ENCODE measurements at regions not wholly inside any gene's neighbourhood (a gene's known extent, or its start where the extent isn't known, plus 50 kb on each side); places are given as distances from the start of the nearest gene placed in this dataset.

DNA sequence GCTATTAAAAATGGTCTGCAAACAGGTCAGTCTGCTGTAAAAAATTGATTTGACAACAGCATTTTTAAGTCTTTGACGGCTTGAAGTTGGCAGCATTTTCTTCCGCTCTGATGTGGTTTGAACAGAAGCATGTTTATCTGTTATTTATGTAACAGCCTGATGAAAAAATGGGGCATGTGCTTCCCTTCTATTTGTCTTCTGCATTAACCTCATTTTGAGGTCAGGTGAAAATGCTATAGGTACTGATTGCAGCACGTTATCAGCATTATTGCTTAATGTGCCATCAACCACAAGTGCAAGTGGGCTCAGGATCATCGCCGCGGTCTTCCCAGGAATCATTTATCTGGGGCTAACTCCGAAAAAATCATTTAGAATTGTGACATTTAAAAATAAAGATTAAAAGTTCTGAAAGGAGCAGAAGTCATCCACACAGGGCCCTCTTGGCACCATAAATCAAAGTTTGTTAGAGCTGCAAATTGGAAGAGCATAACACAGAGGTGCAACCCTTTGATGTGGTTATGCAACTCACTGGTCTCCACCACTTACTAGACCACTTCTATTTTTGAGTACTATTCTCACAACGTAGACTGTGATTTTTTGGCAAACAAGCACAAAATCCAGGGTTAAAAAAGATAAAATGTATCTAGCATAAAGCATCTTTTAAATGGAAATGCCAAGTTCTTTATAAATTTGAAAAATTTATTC is 307.7 kb downstream of the MDFIC start (continued):
- TF ChIP-seq, protein P1, sequence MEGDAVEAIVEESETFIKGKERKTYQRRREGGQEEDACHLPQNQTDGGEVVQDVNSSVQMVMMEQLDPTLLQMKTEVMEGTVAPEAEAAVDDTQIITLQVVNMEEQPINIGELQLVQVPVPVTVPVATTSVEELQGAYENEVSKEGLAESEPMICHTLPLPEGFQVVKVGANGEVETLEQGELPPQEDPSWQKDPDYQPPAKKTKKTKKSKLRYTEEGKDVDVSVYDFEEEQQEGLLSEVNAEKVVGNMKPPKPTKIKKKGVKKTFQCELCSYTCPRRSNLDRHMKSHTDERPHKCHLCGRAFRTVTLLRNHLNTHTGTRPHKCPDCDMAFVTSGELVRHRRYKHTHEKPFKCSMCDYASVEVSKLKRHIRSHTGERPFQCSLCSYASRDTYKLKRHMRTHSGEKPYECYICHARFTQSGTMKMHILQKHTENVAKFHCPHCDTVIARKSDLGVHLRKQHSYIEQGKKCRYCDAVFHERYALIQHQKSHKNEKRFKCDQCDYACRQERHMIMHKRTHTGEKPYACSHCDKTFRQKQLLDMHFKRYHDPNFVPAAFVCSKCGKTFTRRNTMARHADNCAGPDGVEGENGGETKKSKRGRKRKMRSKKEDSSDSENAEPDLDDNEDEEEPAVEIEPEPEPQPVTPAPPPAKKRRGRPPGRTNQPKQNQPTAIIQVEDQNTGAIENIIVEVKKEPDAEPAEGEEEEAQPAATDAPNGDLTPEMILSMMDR (IDR thresholded peaks at IDR 0.05; ENCODE audit: control extremely low read depth in 1 of 3, insufficient read depth in 1 of 3, low read depth in 1 of 3, low read length in 3 of 3), result no peak
- TF ChIP-seq, protein P2, sequence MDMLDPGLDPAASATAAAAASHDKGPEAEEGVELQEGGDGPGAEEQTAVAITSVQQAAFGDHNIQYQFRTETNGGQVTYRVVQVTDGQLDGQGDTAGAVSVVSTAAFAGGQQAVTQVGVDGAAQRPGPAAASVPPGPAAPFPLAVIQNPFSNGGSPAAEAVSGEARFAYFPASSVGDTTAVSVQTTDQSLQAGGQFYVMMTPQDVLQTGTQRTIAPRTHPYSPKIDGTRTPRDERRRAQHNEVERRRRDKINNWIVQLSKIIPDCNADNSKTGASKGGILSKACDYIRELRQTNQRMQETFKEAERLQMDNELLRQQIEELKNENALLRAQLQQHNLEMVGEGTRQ (IDR thresholded peaks at IDR 0.05; ENCODE audit: low read length), result no peak
- TF ChIP-seq CHD7 (IDR thresholded peaks at IDR 0.05; ENCODE audit: insufficient replicate concordance, low read length) (no peak), SIRT6 (IDR thresholded peaks at IDR 0.05; ENCODE audit: low read length) (no peak), SAP30 (IDR thresholded peaks at IDR 0.05; ENCODE audit: insufficient read depth, insufficient replicate concordance, low read length) (no peak), KDM4A (IDR thresholded peaks at IDR 0.05; ENCODE audit: low read depth, low read length, severe bottlenecking) (no peak)
